GM04504 (cell line): ENCODE measurements at regions not wholly inside any gene's neighbourhood (a gene's known extent, or its start where the extent isn't known, plus 50 kb on each side); places are given as distances from the start of the nearest gene placed in this dataset.

ENCODE experiments used
- DNase-seq: peaks from one replicate; pipeline ENCODE4 v3.0.0-alpha.2; 2012; ENCODE audit warnings: low read depth

GRCh38 chr2:211067029-211067428, 510.6 kb downstream of the CPS1 start:
- no peak for DNase-seq

GRCh38 chr2:211068108-211068780, 511.8 kb downstream of the CPS1 start:
- DNase-seq: no peak

GRCh38 chr2:211070547-211070946, 514.1 kb downstream of the CPS1 start:
- DNase-seq: no peak

DNA sequence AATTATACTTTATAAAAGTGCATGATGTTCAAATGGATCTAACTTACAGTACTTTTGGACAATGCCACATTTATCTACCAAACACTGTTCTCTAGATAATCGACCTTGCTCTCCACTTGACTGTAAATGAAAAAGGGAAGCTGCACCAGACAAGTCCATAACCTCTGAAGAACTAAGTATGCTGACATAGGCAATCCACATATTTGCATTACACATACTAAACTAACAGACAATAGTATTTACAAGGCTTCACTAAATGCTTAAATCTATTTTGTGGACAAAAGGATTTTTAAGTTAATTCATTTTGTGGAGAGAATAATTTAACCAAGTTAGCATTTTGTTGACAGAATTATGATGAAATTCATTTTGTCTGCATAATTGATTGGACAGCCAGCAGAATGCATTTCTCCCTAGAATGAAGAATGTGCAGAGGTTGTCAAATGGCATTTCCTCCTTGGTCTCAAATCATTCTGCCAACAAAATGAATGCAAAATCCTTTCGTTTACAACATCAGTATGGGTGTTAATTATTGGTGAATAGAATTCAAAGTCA, 520.9 kb downstream of the CPS1 start:
- no peak for DNase-seq

DNA sequence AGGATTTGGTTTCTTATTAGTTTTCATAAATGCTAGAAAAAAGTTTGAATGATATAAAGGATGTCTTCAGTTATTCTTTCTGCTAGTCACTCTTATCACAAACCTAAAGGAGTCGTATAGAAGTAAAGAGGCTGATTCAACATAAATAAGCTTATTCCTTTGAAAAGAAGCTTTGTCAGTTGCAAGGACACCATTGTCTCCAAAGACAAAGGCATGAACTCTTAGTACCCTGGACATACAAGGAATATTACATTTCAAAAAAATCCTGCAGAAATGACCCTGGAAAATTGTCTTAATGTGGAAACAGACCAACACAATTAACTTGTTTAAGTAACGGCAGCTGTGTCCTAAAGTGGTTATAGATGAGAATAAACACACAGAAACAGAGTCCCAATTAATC, 528.0 kb downstream of the CPS1 start:
- no peak for DNase-seq

GRCh38 chr2:211085056-211085680, 528.8 kb downstream of the CPS1 start:
- DNase-seq: peak; percentile 1

DNA sequence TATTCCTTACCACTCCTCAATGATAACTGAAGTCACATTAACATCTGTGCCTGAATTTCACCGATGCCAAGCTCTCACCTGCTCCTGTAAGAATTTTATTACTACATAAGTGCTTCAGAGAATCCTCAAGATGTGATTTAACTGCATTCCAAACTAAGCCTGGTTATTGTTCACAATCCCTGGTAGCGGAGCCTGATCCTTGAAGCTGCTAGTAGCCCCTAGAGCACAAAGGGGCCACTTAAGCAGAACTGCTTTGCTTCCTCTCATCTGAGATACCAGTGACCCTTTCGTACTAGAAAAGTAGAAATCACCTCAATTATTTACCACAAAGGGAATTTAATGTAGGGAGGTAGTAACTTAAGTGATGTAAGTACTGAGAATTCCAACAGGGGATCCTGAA, 529.6 kb downstream of the CPS1 start:
- no peak for DNase-seq

- no peak for DNase-seq
Measured at GRCh38 chr2:211089127-211089526, 532.7 kb downstream of the CPS1 start.

DNA sequence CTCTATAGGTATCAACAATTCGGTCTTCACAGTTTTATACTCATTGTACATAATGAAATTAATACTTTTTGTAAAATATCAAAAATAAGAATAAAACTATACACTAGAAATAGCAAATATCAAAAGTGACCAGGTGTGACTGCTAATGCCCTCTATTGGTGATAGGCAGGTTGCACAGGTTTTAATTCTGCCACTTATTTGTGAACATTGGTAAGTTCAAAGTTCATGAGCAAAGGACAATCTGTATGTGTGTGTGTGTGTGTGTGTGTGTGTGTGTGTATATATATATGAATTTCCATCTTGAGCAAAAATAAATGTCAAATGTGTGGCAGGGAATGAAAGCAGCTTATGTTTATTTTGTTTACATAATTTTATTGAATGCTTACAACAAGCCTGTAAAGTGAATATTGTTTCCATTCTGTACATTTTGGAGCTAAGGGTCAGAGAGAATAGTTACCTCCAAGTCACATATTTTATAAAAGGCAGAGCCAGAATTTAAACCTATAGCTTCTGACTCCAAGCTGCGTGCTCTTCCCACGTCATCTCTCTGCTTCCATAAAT, 537.4 kb downstream of the CPS1 start:
- no peak for DNase-seq

DNA sequence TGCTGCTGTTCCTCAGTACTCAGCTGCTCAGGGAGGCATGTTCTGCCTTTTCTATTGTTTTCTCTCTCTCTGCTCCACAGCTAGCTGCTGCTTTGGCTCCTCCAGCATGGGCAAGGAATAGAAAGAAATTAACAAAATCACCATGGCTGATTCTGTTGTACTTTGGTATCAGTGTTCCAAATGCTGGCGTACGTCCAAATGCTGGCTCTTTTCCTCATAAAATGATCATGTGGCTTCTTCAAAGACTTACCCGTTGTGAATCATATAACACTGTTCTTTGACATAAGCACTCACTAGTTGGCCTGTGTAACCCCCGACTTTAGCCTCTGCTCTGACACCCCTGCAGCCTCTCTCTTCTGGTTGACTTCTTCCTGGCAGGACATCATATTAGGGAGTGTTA, 547.6 kb downstream of the CPS1 start:
- no peak for DNase-seq

DNA sequence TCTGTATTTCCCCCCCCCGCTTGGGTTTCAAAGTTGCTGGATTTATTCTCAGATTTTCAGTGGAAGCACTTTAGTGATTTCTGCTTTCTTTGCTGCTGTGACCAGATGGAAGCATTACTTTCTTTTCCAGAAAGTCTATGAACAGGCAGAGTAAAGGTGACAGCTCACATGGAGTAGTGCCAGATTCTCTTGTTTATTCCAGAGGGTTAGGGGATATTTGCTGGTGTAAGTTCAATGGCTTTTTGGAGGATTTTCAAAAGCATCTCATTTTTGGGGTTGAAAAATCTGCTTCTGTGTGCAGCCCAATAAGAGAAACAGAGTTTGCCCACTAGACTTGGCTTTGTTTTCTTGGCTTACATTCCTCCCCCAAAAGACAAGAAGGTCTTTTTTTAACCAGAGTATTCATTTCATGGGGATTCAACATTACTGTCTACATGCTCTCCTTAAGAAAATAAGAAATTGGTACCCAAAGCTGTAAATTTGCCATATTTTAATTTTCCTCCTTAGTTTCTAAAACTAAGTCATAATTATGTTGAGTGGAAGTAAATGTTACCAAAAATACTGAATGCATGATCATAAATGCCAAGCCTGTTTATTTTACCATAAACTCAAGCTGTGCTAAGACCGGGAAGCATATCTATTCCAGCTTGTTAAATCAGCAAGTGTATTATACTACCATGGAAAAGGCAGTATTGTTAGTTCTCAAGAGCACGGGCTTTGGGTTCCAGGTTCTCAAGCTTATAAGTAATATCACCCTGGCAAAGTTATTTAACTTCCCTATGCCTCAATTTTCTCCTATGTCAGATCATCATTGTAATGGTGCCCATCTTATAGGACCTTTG, 557.2 kb downstream of the CPS1 start:
- no peak for DNase-seq

DNA sequence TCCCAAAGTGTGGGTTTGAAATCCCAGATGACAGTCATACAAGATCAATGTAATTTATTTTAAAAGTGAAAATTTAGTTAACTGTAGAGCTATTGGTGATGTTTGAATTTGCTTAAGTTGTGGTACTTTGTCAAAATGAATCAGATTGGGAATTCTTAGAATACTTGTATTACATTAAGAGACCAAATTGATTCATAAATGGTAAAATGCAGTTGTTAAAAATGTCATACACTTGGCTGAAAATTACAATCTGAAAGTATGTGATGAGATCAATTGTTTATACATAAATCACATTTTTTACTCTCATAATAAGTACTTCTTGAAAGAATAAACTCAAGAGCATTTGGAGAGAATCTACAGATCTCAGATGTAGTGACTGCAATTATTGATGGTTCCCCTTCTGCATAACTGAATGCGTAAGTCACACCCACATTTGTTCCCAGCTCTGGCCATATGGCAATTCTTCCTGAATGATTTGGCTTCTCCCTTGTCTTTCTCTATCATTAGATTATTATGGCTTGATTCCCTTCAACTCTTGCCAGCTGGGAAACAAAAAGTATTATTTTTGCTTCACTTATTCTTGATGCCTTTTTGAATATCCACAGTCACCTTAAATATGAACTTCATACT, 558.5 kb downstream of the CPS1 start:
- DNase-seq: no peak

- no peak for DNase-seq
Measured at GRCh38 chr2:211117026-211117425, 560.6 kb downstream of the CPS1 start.

DNA sequence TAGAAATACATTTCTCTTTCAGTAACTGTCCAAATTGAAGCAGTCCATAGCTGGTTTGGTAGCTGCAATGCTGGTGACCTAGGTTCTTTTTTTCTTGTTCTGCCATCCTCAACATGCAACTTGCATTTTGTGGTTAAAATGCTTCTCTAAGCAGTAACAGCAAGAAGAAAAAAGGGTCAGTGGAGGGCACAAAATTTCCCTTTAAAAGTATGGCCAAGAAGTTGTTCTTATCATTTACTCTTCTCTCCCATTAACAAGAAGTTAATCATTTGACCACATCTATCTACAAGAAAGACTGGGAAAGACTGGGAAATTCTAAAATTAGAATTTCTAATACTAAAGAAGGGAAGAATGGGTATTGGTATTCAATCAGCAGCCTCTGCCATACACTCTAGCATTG, 569.9 kb downstream of the CPS1 start:
- no peak for DNase-seq

DNA sequence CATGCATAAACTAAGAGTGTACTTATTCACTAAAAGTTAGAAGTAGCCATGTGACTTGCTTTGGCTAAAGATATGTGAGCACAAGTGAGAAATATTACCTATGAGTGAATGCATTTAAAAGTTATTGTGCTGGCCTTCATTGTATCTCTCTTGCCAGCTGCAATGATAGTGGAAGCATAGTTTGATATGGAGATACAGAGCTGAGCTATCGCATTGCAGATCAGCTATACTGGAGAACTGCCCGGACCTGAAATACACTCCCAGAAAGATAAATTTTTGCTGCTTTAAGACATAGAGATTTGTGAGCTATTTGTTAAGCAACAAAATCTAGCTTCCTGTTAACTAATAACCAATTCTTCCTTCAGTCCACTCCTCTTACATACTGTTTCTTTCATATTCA, 571.1 kb downstream of the CPS1 start:
- no peak for DNase-seq

GRCh38 chr2:211128287-211128686, 571.9 kb downstream of the CPS1 start:
- no peak for DNase-seq

DNA sequence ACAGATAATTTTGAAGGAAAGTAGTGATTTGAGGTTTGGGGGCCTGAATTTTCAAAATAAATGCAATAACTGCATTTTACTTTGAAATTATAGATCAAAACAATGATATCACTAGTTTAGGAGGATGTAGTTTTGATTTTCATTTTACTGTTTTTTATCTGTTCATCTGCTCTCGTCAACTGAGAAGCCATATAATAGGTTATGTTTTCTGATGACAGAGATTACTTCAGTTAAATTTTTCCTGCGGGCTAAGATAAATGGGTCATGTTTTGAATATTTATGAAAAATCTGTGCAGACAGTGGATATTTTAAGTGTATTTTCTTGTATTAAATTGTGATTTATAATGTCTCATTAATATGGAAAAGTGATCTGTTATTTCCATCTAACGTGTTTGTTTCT, 573.4 kb downstream of the CPS1 start:
- DNase-seq: no peak

DNA sequence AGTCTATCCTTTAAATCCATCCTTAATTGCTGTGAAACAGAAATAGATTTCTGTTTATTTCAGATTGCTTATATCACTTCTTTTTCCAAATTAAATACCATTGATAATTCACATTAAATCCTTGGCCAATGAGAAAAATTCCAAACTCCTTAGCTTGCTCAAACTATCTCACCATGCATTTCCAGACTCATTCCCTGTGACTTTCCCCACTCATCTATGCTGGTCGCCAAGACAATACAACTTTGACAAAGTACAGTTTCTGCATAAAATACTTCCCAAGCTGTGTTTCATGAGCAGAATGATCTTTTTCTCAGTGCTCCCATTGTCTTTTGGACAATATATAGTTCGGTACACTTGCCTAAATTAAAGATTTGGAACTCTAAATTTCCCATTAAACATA, 575.6 kb downstream of the CPS1 start:
- DNase-seq: no peak

DNA sequence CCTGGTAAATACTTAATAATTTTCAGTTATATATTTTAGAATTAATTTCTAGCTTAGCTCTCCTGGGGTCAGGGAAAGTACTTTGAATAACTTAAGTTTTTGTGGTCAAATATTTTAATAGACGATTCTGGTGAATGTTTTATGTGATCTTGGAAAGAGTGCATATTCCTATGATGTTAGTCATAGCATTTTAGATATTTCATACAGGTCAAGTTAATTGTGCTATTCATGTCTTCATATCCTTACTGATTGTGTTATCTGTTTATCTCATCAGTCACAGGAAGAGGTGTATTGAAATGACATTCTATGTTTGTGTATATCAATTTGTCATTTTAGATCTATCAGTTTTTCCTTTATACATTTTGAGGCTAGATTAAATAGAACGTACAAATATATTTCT, 576.2 kb downstream of the CPS1 start:
- no peak for DNase-seq

DNA sequence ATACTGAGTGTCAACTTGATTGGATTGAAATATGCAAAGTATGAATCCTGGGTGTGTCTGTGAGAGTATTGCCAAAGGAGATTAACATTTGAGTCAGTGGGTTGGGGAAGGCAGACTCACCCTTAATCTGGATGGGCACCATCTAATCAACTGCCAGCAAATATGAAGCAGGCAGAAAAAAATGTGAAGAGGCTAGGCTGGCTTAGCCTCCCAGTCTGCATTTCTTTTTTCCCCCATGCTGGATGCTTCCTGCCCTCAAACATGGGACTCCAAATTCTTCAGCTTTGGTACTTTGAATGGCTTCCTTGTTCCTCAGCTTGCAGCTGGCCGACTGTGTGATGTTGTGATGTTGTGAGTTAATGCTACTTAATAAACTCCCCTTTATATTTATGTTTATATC, 577.4 kb downstream of the CPS1 start:
- DNase-seq: no peak

GRCh38 chr2:211138551-211138950, 582.2 kb downstream of the CPS1 start:
- no peak for DNase-seq

- DNase-seq: no peak
Measured at GRCh38 chr2:211141646-211142045, 585.2 kb downstream of the CPS1 start.
